HL-60 (cell line): ENCODE measurements at regions not wholly inside any gene's neighbourhood (a gene's known extent, or its start where the extent isn't known, plus 50 kb on each side); places are given as distances from the start of the nearest gene placed in this dataset.

ENCODE experiments used
- CTCF ChIP-seq: IDR thresholded peaks from one replicate; pipeline ENCODE4 v1.5.1; 2011; ENCODE audit warnings: low read length, control low read depth, inconsistent platforms; ENCODE audit not compliant: insufficient read depth
- POLR2AphosphoS5 ChIP-seq: IDR thresholded peaks from 2 replicates; pipeline ENCODE4 v1.6.1; 2012; ENCODE audit warnings: low read depth

- no peak for TF ChIP-seq CTCF
- no peak for TF ChIP-seq POLR2AphosphoS5
Measured at GRCh38 chr1:113244112-113244820, 146.0 kb upstream of the MAGI3 start.
